ENCODE measurements at regions not wholly inside any gene's neighbourhood (a gene's known extent, or its start where the extent isn't known, plus 50 kb on each side); places are given as distances from the start of the nearest gene placed in this dataset.

DNA sequence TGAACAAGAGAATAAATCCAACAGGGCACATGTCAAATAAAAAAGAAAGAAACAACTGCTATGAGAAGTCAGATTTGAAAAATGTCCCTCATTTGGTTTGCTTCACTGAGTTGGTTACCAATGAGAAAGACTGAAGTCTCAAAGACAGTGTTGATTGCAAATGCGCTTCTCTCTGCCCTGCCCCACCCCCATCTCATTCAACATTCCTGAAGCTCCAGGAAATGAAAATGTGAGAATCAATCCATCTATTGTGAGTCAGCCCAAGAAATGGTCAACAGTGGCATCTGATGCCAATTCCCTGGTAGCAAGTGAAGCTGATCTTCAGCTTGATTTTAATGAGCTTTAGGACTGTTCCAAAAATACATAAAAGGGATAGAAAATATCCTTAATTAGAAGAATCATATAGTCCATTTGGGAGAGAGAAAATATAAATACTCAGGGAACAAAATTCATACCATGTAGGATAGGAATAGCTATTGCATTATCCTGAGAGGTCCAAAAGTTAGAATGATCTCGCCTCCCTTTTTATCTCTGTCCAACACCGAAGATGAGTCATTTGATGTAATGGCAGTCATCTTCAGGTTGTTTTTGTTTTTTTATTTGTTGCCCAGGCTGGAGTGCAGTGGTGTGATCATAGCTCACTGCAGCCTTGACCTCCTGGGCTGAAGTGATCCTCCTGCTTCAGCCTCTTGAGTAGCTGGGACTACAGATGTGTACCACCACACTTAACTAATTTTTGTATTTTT is 200.3 kb upstream of the UMPS start:
- Mint-ChIP-seq H3K27me3 (peaks cover 22% of the 10 kb centered on the region), H3K9me3 (no peaks in the 10 kb centered on the region), H3K4me1 (no peaks in the 10 kb centered on the region), H3K4me3 (no peak overlapping the region), H3K27ac (no peak overlapping the region), H3K36me3 (ENCODE audit: low read depth) (no peaks in the 10 kb centered on the region)
- no peak for ATAC-seq (replicated peaks)

GRCh38 chr3:124530916-124531315 is 199.3 kb upstream of the UMPS start:
- Mint-ChIP-seq H3K9me3 (no peaks in the 10 kb centered on the region), H3K4me1 (no peaks in the 10 kb centered on the region), H3K36me3 (ENCODE audit: low read depth) (no peaks in the 10 kb centered on the region), H3K27ac (no peak overlapping the region), H3K4me3 (no peak overlapping the region), H3K27me3 (peaks cover 22% of the 10 kb centered on the region)
- no peak for ATAC-seq (replicated peaks)

- no peak overlapping the region for H3K27ac Mint-ChIP-seq
- no peak for ATAC-seq (replicated peaks)
Measured at GRCh38 chr3:124532071-124532470, 198.2 kb upstream of the UMPS start.

GRCh38 chr3:124535306-124535705 is 194.9 kb upstream of the UMPS start:
- no peaks in the 10 kb centered on the region for H3K36me3 Mint-ChIP-seq (ENCODE audit: low read depth)
- ATAC-seq (replicated peaks): no peak
- H3K27me3 Mint-ChIP-seq: peaks cover 15% of the 10 kb centered on the region
- no peaks in the 10 kb centered on the region for H3K4me1 Mint-ChIP-seq
- no peak overlapping the region for H3K4me3 Mint-ChIP-seq
- H3K27ac Mint-ChIP-seq: no peak overlapping the region
- no peaks in the 10 kb centered on the region for H3K9me3 Mint-ChIP-seq

More at GRCh38 chr3:124532071-124532470, 198.2 kb upstream of the UMPS start:
- Mint-ChIP-seq H3K9me3 (no peaks in the 10 kb centered on the region), H3K27me3 (peaks cover 17% of the 10 kb centered on the region), H3K4me1 (no peaks in the 10 kb centered on the region), H3K4me3 (no peak overlapping the region), H3K36me3 (ENCODE audit: low read depth) (no peaks in the 10 kb centered on the region)

- Mint-ChIP-seq H3K27me3 (peaks cover 9% of the 10 kb centered on the region), H3K4me3 (no peak overlapping the region), H3K9me3 (no peaks in the 10 kb centered on the region), H3K4me1 (no peaks in the 10 kb centered on the region), H3K36me3 (ENCODE audit: low read depth) (no peaks in the 10 kb centered on the region), H3K27ac (no peak overlapping the region)
- no peak for ATAC-seq (replicated peaks)
Measured at GRCh38 chr3:124540550-124541211, 189.6 kb upstream of the UMPS start.

DNA sequence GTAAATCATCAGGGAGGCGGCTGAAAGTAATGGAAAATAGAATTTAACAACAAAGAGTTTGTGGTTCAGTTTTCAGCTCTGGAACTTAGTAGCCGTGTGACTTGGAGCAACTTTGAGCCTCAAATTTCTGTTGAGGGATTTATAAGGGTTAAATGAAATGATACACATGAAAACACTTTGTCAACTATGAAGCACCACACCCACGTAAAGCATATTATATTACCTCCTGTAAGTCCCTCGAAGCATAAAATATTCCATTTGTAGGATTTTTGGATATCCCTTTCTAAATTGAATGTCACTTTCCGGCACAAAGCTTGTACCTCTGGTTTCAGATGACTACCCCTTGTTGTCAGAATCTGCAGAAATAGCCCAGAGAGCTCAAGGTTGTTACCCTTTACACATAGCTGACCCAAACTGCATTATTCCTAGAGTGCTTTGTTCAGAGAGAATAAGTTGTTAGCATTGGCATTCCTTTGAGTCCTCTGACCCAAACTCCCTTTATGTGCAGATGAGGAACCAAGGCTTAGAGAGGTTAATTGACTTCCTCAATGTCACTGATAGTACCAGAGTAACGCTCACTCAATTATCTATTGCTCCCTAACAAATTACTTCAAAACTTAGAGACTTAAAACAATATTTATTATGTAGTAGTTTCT is 187.9 kb upstream of the UMPS start:
- Mint-ChIP-seq H3K27me3 (peaks cover 14% of the 10 kb centered on the region), H3K27ac (no peak overlapping the region), H3K4me3 (no peak overlapping the region), H3K4me1 (no peaks in the 10 kb centered on the region), H3K9me3 (no peaks in the 10 kb centered on the region), H3K36me3 (ENCODE audit: low read depth) (no peaks in the 10 kb centered on the region)
- ATAC-seq (replicated peaks): no peak

DNA sequence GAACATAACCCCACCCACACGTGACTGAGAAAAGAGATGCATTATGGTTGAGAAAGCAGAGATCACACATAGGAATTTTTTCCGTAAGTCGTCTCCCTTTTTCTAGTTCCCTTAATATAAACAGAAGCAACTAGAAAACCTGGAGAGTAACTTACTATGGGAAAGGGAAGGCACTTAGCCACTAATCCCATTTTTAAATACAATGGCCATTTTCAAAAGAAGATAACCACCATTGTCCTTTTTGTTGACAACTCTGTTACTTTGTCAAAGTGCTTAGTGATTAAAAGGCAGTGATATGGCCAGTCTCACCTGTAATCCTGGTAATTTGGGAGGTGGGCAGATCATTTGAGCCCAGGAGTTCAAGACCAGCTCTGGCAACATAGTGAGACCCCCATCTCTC is 184.4 kb upstream of the UMPS start:
- no peak for ATAC-seq (replicated peaks)
- H3K27me3 Mint-ChIP-seq: peaks cover 19% of the 10 kb centered on the region
- no peaks in the 10 kb centered on the region for H3K4me1 Mint-ChIP-seq
- H3K9me3 Mint-ChIP-seq: no peaks in the 10 kb centered on the region
- H3K36me3 Mint-ChIP-seq (ENCODE audit: low read depth): no peaks in the 10 kb centered on the region
- H3K4me3 Mint-ChIP-seq: no peak overlapping the region
- H3K27ac Mint-ChIP-seq: no peak overlapping the region

- H3K4me1 Mint-ChIP-seq: peaks cover 4% of the 10 kb centered on the region
Measured at GRCh38 chr3:124552224-124552623, 178.0 kb upstream of the UMPS start.

DNA sequence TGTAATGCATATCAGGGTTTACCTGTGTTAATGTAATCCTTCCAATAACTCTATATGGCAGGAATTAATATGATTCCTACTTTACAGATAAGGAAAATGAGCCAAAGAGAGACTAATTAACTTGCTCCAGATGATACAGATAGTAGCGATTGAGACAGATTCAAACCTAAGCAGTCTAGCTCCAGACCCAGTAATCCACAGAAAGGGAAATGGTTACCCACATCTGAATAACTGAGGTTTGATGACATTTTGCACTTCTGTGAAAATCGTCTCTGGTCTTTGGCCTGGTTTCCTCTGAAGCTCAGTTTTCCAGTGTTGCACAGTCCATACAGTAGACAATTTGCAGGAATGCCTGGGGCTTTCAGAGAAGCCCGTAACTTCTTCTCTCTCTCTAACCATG is 177.1 kb upstream of the UMPS start:
- H3K9me3 Mint-ChIP-seq: no peaks in the 10 kb centered on the region
- no peak overlapping the region for H3K4me3 Mint-ChIP-seq
- peaks cover 4% of the 10 kb centered on the region for H3K4me1 Mint-ChIP-seq
- peak; percentile 48 for ATAC-seq (replicated peaks)
- peaks cover 48% of the 10 kb centered on the region for H3K27me3 Mint-ChIP-seq
- H3K27ac Mint-ChIP-seq: no peak overlapping the region
- no peaks in the 10 kb centered on the region for H3K36me3 Mint-ChIP-seq (ENCODE audit: low read depth)

More at GRCh38 chr3:124552224-124552623, 178.0 kb upstream of the UMPS start:
- H3K27ac Mint-ChIP-seq: no peak overlapping the region
- H3K4me3 Mint-ChIP-seq: no peak overlapping the region
- ATAC-seq (replicated peaks): no peak
- no peaks in the 10 kb centered on the region for H3K36me3 Mint-ChIP-seq (ENCODE audit: low read depth)
- H3K27me3 Mint-ChIP-seq: peaks cover 42% of the 10 kb centered on the region
- H3K9me3 Mint-ChIP-seq: no peaks in the 10 kb centered on the region

DNA sequence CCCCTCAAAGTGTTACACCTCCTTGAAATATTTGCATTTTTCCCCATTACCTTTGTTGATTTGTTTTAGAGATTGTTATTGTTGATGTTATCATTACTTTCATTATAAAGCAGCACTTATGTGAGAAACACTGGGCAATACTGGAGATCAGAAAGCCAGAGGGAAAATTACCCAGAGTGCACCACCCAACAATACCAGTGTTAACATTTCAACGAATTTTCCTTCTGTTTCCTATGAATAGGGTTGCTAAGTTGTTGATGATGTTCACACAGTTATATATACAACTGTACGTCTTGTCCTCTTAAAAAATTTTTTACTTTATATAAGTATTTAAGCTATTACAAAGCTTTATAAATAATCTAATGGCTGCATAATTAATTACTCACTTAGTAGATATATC is 173.6 kb upstream of the UMPS start:
- Mint-ChIP-seq H3K27ac (no peak overlapping the region), H3K9me3 (no peaks in the 10 kb centered on the region), H3K36me3 (ENCODE audit: low read depth) (no peaks in the 10 kb centered on the region), H3K4me3 (no peak overlapping the region), H3K4me1 (peaks cover 4% of the 10 kb centered on the region), H3K27me3 (peaks cover 48% of the 10 kb centered on the region)
- ATAC-seq (replicated peaks): no peak

- Mint-ChIP-seq H3K4me1 (peaks cover 4% of the 10 kb centered on the region), H3K9me3 (no peaks in the 10 kb centered on the region), H3K27me3 (peaks cover 54% of the 10 kb centered on the region), H3K4me3 (no peak overlapping the region), H3K36me3 (ENCODE audit: low read depth) (no peaks in the 10 kb centered on the region), H3K27ac (no peak overlapping the region)
- ATAC-seq (replicated peaks): no peak
Measured at GRCh38 chr3:124557433-124558232, 172.6 kb upstream of the UMPS start.

DNA sequence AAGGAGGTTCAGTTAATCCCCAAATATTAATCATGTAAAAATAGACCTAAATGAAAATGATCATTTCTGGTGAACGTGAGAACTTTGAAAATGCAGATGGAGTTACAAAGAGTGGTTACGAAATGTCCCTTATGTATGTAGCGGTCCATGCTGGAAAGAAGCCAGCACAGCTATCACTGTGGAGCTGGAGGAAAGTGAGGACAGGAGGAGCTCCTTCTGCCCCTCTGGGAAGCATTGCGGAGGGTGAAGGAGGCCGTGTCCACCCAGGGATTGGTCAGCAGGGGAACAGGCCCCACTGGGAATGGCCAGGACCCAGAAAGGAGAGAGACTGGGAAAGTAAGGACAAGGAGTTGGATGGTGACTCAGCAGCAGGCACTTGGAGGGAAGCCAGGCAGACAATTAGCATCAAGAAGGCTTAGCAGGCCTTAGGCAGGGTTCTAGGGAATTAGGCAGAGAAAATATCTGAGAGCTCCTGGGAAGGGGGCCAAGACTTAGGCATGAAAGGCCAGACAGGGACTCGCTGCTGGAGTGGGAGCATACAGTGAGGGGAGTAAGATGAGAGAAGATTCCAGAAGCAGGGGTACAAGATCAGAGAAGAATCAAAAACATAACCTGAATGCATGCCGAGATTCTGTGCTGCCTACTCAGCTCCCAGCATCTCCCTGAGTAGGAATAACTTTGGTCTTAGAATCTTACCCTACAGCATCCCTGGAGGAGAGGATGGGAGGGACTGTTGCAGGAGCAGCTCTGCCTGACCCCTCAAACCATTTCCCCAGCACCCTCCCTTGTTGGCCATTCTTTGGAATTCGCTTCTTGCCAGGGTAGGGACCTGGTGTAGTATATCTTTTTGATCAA is 171.0 kb upstream of the UMPS start:
- Mint-ChIP-seq H3K27me3 (peaks cover 51% of the 10 kb centered on the region), H3K27ac (no peak overlapping the region), H3K36me3 (ENCODE audit: low read depth) (no peaks in the 10 kb centered on the region), H3K4me1 (no peaks in the 10 kb centered on the region), H3K4me3 (no peak overlapping the region), H3K9me3 (no peaks in the 10 kb centered on the region)
- ATAC-seq (replicated peaks): peak; percentile 16

GRCh38 chr3:124559846-124560574 is 170.2 kb upstream of the UMPS start:
- Mint-ChIP-seq H3K9me3 (no peaks in the 10 kb centered on the region), H3K4me3 (no peak overlapping the region), H3K27me3 (peaks cover 45% of the 10 kb centered on the region), H3K36me3 (ENCODE audit: low read depth) (no peaks in the 10 kb centered on the region), H3K27ac (no peak overlapping the region), H3K4me1 (no peaks in the 10 kb centered on the region)
- peak; percentile 67 for ATAC-seq (replicated peaks)
